HCT116 (cell line): ENCODE measurements at regions not wholly inside any gene's neighbourhood (a gene's known extent, or its start where the extent isn't known, plus 50 kb on each side); places are given as distances from the start of the nearest gene placed in this dataset.

ENCODE experiments used
- CTCF ChIP-seq, 3 experiments: fragments of 200-600 bp in 1 of 3; sonication (generic) in 1 of 3; IDR thresholded peaks in 2 of 3; conservative IDR thresholded peaks in 1 of 3; 2 replicates each; pipeline ENCODE4 v1.5.1; 2012 to 2017; ENCODE audit warnings: low read depth in 2 of 3, low read length in 2 of 3, antibody characterized with exemption in 1 of 3, borderline replicate concordance in 1 of 3, control low read depth in 1 of 3, mild to moderate bottlenecking in 1 of 3, mixed read lengths in 1 of 3, mixed run types in 1 of 3, moderate library complexity in 1 of 3; ENCODE audit not compliant: insufficient read depth in 1 of 3
- POLR2A ChIP-seq: IDR thresholded peaks from 2 replicates; pipeline ENCODE4 v1.7.0; 2011; ENCODE audit warnings: borderline replicate concordance; ENCODE audit not compliant: insufficient read depth, insufficient read length; ENCODE audit errors: extremely low read depth

- TF ChIP-seq CTCF (IDR thresholded peaks at IDR 0.05 in 2 of 3, conservative IDR thresholded peaks at IDR 0.05 in 1 of 3; ENCODE audit: borderline replicate concordance in 1 of 3, insufficient read depth in 1 of 3, low read depth in 2 of 3, low read length in 2 of 3): no peak
- TF ChIP-seq POLR2A: no peak
Measured at GRCh38 chr6:170027647-170028043, 263.2 kb downstream of the DLL1 start.
